Smooth muscle cell (in vitro differentiated cells): ENCODE measurements at regions not wholly inside any gene's neighbourhood (a gene's known extent, or its start where the extent isn't known, plus 50 kb on each side); places are given as distances from the start of the nearest gene placed in this dataset.
A peak's percentile ranks its signal among the peaks of the same experiment; 100 is the strongest.

Source experiments
- DNase-seq: peaks from one replicate; lab custom pipeline; 2025; ENCODE audit not compliant: unreplicated experiment; lab: John Stamatoyannopoulos, UW
- H2AFZ ChIP-seq: fragments of 200-600 bp; sonication (generic); 2 replicates; pipeline ENCODE4 v1.6.0; 2016; ENCODE audit warnings: antibody characterized with exemption, low read depth, mild to moderate bottlenecking
- H3F3A ChIP-seq: fragments of 200-600 bp; sonication (generic); 2 replicates; pipeline ENCODE4 v1.6.0; 2017; ENCODE audit warnings: antibody characterized with exemption, low read depth
- H3K27ac ChIP-seq: fragments of 200-600 bp; sonication (generic); 2 replicates; pipeline ENCODE4 v1.5.1; 2016; ENCODE audit warnings: low read depth, mild to moderate bottlenecking
- H3K27me3 ChIP-seq: fragments of 200-600 bp; sonication (generic); 2 replicates; pipeline ENCODE4 v1.6.1; 2016; ENCODE audit warnings: low read depth, mild to moderate bottlenecking
- H3K36me3 ChIP-seq: fragments of 200-600 bp; sonication (generic); 2 replicates; pipeline ENCODE4 v1.5.1; 2016; ENCODE audit warnings: low read depth
- H3K4me1 ChIP-seq: fragments of 200-600 bp; sonication (generic); 2 replicates; pipeline ENCODE4 v1.5.1; 2016; ENCODE audit warnings: low read depth
- H3K4me2 ChIP-seq: fragments of 200-600 bp; sonication (generic); 2 replicates; pipeline ENCODE4 v1.6.0; 2016; ENCODE audit warnings: mild to moderate bottlenecking
- H3K4me3 ChIP-seq: fragments of 200-600 bp; sonication (generic); 2 replicates; pipeline ENCODE4 v1.5.1; 2016; ENCODE audit warnings: mild to moderate bottlenecking
- H3K79me2 ChIP-seq: fragments of 200-600 bp; sonication (generic); 2 replicates; pipeline ENCODE4 v1.6.0; 2016; ENCODE audit warnings: low read depth, mild to moderate bottlenecking
- H3K9ac ChIP-seq: fragments of 200-600 bp; sonication (generic); 2 replicates; pipeline ENCODE4 v1.6.0; 2016; ENCODE audit warnings: low read depth
- H3K9me3 ChIP-seq: fragments of 200-600 bp; sonication (generic); replicated peaks from 2 replicates; pipeline ENCODE4 v1.5.1; 2016; ENCODE audit warnings: low read depth
- H4K20me1 ChIP-seq: fragments of 200-600 bp; sonication (generic); 2 replicates; pipeline ENCODE4 v1.6.0; 2016; ENCODE audit warnings: low read depth
- WGBS: methylation state at CpG from one replicate; pipeline ENCODE4 v1.1.7; 2016; ENCODE audit warnings: low lambda C conversion rate; 5-methylcytosine and 5-hydroxymethylcytosine counted together
- TF ChIP-seq, protein P1 (sequence below): fragments of 200-600 bp; sonication (generic); IDR thresholded peaks from 2 replicates; pipeline ENCODE4 v1.5.1; 2017; ENCODE audit warnings: borderline replicate concordance, mild to moderate bottlenecking, antibody characterized with exemption; ENCODE audit not compliant: insufficient read depth, poor library complexity, severe bottlenecking

DNA sequence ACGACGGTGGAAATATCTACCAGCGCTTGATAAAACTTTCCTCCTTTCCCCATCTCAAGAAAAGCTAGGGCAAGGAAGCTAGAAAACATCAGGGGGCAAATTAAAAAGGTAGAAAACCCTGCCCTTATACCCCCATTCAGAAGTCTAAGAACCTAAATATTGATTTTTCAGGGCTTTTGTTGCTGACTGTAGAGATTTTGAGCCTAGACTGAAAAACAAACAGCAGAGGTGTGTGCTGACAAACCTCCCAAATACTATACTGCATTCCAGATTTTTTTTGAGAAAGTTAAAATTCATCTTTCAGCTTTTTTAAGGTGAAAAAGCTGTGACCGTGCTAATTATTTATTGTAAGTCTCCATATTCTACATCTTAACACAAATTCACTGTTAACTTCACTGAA lies 478.3 kb upstream of the SOX5 start:
- Histone ChIP-seq H3K27ac (no peak overlapping the region), H3K4me3 (no peak overlapping the region), H3K27me3 (no peaks in the 10 kb centered on the region), H3K79me2 (peaks cover 41% of the 10 kb centered on the region), H3K9ac (no peak overlapping the region), H3K9me3 (no peaks in the 10 kb centered on the region), H3K4me1 (peaks cover 9% of the 10 kb centered on the region), H3K36me3 (no peaks in the 10 kb centered on the region), H2AFZ (no peak overlapping the region), H4K20me1 (peaks cover 27% of the 10 kb centered on the region), H3K4me2 (no peak overlapping the region), H3F3A (no peaks in the 10 kb centered on the region)
- 66% methylated on average over 4 of the region's 4 CpGs for WGBS
- TF ChIP-seq, protein P1, sequence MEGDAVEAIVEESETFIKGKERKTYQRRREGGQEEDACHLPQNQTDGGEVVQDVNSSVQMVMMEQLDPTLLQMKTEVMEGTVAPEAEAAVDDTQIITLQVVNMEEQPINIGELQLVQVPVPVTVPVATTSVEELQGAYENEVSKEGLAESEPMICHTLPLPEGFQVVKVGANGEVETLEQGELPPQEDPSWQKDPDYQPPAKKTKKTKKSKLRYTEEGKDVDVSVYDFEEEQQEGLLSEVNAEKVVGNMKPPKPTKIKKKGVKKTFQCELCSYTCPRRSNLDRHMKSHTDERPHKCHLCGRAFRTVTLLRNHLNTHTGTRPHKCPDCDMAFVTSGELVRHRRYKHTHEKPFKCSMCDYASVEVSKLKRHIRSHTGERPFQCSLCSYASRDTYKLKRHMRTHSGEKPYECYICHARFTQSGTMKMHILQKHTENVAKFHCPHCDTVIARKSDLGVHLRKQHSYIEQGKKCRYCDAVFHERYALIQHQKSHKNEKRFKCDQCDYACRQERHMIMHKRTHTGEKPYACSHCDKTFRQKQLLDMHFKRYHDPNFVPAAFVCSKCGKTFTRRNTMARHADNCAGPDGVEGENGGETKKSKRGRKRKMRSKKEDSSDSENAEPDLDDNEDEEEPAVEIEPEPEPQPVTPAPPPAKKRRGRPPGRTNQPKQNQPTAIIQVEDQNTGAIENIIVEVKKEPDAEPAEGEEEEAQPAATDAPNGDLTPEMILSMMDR, result no peak
- no peak for DNase-seq

DNA sequence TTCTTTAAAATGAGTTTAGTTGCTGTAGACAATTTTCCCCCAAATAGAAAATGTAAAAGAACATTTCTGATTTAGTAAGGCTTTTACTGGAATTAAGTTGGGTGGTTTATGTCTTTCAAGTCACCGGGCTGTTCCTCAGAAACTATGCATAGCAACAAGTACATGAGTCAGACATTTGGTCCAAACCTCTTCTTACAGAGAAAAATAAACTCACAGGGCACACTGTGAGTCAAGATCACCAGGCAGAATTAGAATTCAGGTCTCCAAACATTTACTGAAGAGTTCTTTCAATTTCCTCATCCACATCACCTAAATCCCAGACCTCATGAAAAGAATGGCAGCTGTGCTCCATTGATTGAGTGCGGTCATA lies 476.1 kb upstream of the SOX5 start:
- H3K4me1 ChIP-seq, result peaks cover 9% of the 10 kb centered on the region
- peaks cover 51% of the 10 kb centered on the region for H3K79me2 ChIP-seq
- H2AFZ ChIP-seq, result no peak overlapping the region
- H3K4me3 ChIP-seq, result no peak overlapping the region
- H3K27ac ChIP-seq, result peak overlapping the region; percentile 56
- no peak overlapping the region for H3K9ac ChIP-seq
- WGBS, result 48% methylated on average over 2 of the region's 2 CpGs
- DNase-seq, result no peak
- H3K27me3 ChIP-seq, result no peaks in the 10 kb centered on the region
- TF ChIP-seq, protein P1, result no peak
- H3K9me3 ChIP-seq, result no peaks in the 10 kb centered on the region
- no peaks in the 10 kb centered on the region for H3F3A ChIP-seq
- peak overlapping the region; percentile 50 for H3K4me2 ChIP-seq
- H3K36me3 ChIP-seq, result no peaks in the 10 kb centered on the region
- H4K20me1 ChIP-seq, result peaks cover 23% of the 10 kb centered on the region

DNA sequence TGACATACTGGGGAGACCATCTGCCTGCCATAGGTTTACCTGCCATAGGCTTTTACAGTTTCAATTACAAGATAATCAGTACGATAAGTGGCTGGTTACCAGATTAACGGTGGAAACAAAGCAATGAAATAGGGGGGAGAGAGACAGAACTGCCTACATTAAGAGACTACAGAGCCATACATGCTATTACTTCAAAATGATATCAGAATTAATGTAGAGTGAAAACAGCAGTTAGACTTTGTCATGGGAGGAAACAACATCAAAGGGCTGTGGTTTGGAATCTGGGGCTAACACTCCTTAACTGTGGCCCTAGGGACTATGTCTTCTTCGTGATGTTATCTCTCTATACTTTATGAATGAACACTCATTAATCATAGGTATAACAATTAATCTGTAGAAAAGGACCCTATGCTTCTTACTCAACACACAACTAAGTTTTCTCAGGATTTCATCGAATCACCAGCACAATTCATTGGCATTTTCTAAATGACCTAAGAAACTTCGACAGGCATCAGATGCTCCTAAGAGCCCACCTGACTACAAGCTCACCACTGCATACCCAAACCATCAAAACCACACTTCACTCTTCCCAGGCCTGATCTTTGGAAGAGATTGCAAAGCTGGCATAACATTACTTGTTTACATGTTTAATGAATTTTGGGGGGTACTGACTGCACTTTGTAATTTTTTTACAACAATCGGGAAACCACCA lies 475.6 kb upstream of the SOX5 start:
- H3K27ac ChIP-seq, result peak overlapping the region; percentile 56
- DNase-seq, result no peak

More for the DNA sequence above, 475.6 kb upstream of the SOX5 start:
- H3K9me3 ChIP-seq, result no peaks in the 10 kb centered on the region
- H3K9ac ChIP-seq, result no peak overlapping the region
- H3F3A ChIP-seq, result no peaks in the 10 kb centered on the region
- no peak overlapping the region for H2AFZ ChIP-seq
- H3K79me2 ChIP-seq, result peaks cover 57% of the 10 kb centered on the region
- H3K4me1 ChIP-seq, result peaks cover 9% of the 10 kb centered on the region
- peaks cover 23% of the 10 kb centered on the region for H4K20me1 ChIP-seq
- no peaks in the 10 kb centered on the region for H3K27me3 ChIP-seq
- H3K36me3 ChIP-seq, result no peaks in the 10 kb centered on the region
- no peak overlapping the region for H3K4me3 ChIP-seq
- WGBS, result 80% methylated on average over 6 of the region's 6 CpGs
- peak overlapping the region; percentile 50 for H3K4me2 ChIP-seq
- TF ChIP-seq, protein P1, result no peak
